SK-N-MC (cell line): ENCODE measurements at regions not wholly inside any gene's neighbourhood (a gene's known extent, or its start where the extent isn't known, plus 50 kb on each side); places are given as distances from the start of the nearest gene placed in this dataset.

ENCODE experiments used
- EZH2 ChIP-seq: fragments of 200-600 bp; sonication (generic); IDR thresholded peaks from one replicate; pipeline ENCODE4 v1.6.1; 2017; ENCODE audit warnings: antibody characterized with exemption
- FOXP2 ChIP-seq: optimal IDR thresholded peaks from 2 replicates; pipeline ENCODE3; 2011; ENCODE audit warnings: mild to moderate bottlenecking, moderate library complexity; ENCODE audit not compliant: insufficient read depth; ENCODE audit errors: extremely low read length, control extremely low read depth
- POLR2AphosphoS5 ChIP-seq: IDR thresholded peaks from 2 replicates; pipeline ENCODE4 v1.6.1; 2012; ENCODE audit warnings: mild to moderate bottlenecking, low read depth, low read length, borderline replicate concordance

DNA sequence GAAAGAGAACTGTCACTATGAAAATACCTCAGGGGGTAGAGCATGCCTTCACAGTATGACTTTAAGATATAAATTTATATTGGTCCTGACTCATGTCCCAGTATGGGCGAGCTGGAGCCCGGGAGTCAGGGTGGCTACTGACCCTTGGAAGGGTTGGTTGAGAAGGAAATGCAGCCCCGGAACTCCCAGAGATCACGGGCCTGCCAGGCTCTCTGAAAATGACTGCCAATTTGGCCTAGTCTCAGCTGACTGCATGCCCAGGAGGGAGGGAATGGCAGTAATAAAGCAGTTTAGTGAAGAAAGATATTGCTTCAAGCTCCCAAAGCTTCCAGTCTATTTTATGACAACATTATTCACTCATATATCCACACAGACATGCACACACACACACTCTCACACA is 299.0 kb downstream of the NR2F2 start:
- TF ChIP-seq EZH2 (no peak), POLR2AphosphoS5 (no peak), FOXP2 (no peak)
